ENCODE measurements at regions not wholly inside any gene's neighbourhood (a gene's known extent, or its start where the extent isn't known, plus 50 kb on each side); places are given as distances from the start of the nearest gene placed in this dataset.

DNA sequence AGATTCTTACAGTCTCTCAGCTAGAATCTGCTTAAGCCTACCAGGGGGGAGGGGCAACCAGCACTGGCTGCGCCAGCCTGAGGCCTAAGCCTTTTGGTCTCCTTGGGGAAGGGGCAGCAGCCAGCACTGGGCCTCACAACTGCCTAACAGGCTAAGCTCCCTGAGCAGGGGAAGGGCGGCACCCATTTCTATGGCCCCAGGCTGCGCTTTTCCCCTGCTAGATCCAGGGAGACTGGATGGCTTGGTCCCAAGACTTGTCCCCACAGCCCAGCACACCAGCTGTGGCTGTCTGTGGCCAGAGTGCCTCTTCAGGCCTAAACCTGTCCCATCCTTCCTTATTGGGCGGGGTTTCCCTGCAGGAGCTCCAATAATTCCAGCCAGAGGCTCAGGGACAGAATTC lies 1230.3 kb upstream of the CRIM1 start:
- TF ChIP-seq, protein P1, sequence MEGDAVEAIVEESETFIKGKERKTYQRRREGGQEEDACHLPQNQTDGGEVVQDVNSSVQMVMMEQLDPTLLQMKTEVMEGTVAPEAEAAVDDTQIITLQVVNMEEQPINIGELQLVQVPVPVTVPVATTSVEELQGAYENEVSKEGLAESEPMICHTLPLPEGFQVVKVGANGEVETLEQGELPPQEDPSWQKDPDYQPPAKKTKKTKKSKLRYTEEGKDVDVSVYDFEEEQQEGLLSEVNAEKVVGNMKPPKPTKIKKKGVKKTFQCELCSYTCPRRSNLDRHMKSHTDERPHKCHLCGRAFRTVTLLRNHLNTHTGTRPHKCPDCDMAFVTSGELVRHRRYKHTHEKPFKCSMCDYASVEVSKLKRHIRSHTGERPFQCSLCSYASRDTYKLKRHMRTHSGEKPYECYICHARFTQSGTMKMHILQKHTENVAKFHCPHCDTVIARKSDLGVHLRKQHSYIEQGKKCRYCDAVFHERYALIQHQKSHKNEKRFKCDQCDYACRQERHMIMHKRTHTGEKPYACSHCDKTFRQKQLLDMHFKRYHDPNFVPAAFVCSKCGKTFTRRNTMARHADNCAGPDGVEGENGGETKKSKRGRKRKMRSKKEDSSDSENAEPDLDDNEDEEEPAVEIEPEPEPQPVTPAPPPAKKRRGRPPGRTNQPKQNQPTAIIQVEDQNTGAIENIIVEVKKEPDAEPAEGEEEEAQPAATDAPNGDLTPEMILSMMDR (IDR thresholded peaks at IDR 0.05): no peak
- TF ChIP-seq EZH2 (IDR thresholded peaks at IDR 0.05) (no peak), EZH2phosphoT487 (IDR thresholded peaks at IDR 0.05) (no peak)

Measured in neural progenitor cell (in vitro differentiated cells).